ENCODE measurements at regions not wholly inside any gene's neighbourhood (a gene's known extent, or its start where the extent isn't known, plus 50 kb on each side); places are given as distances from the start of the nearest gene placed in this dataset.

DNA sequence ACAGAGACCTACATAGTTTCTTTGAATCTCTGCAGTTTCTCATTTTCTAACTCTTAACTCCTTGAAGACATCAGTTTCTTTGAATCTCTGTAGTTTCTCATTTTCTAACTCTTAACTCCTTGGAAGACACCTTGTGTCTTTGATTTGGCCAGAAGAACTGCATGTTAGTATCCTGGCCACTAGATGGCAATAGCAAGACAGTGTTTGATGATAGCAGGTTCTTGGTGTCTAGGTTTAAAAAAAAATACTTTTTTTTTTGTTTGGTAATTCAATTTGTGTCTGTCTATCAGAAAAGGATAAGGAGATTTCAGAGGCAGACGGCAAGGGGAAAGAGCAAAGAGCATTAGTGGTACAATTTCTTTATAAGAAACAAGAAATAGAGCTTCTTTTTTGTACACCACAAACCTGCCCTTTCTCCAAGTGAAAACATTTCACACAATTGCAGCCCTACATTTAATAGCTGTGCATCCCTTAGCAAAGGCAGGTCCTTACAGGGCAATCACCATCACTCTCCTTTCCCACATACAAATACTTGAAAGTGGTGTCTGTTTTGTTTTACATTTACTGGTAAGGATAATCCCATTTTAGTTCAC is 1324.9 kb upstream of the CDH8 start:
- TF ChIP-seq, protein P1, sequence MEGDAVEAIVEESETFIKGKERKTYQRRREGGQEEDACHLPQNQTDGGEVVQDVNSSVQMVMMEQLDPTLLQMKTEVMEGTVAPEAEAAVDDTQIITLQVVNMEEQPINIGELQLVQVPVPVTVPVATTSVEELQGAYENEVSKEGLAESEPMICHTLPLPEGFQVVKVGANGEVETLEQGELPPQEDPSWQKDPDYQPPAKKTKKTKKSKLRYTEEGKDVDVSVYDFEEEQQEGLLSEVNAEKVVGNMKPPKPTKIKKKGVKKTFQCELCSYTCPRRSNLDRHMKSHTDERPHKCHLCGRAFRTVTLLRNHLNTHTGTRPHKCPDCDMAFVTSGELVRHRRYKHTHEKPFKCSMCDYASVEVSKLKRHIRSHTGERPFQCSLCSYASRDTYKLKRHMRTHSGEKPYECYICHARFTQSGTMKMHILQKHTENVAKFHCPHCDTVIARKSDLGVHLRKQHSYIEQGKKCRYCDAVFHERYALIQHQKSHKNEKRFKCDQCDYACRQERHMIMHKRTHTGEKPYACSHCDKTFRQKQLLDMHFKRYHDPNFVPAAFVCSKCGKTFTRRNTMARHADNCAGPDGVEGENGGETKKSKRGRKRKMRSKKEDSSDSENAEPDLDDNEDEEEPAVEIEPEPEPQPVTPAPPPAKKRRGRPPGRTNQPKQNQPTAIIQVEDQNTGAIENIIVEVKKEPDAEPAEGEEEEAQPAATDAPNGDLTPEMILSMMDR (IDR thresholded peaks at IDR 0.05; ENCODE audit: insufficient read depth, low read depth, low read length): peak; percentile 84
- no peak overlapping the region for H3K4me3 ChIP-seq (ENCODE audit: low read depth, low read length)
- DNase-seq (ENCODE audit: low read depth): peak; percentile 64

- DNase-seq (ENCODE audit: low read depth): no peak
- TF ChIP-seq, protein P1 (IDR thresholded peaks at IDR 0.05; ENCODE audit: insufficient read depth, low read depth, low read length): no peak
- H3K4me3 ChIP-seq (ENCODE audit: low read depth, low read length): no peak overlapping the region
These were observed 1313.7 kb upstream of the CDH8 start for GRCh38 chr16:63349961-63350360.

GRCh38 chr16:63346000-63346399 is 1309.8 kb upstream of the CDH8 start:
- TF ChIP-seq, protein P1 (IDR thresholded peaks at IDR 0.05; ENCODE audit: insufficient read depth, low read depth, low read length): no peak
- DNase-seq (ENCODE audit: low read depth): no peak
- H3K4me3 ChIP-seq (ENCODE audit: low read depth, low read length): no peak overlapping the region

DNA sequence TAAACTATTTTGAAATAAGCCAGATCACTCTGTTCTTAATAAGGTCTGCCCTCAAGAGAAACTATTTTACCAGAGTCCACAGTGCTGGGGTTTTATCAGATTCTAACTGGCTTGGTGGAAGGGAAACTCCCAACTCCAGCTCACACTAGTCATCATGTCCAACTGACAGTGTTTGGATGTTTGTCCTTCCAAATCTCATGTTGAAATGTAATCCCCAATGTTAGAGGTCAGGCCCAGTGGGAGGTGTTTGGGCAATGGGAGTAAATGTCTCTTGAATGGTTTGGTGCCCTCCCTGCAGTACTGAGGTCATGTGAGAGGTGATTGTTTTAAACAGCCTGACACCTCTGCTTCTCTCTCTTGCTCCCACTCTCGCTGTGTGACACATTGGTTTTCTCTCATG is 1301.0 kb upstream of the CDH8 start:
- TF ChIP-seq, protein P1 (IDR thresholded peaks at IDR 0.05; ENCODE audit: insufficient read depth, low read depth, low read length): no peak
- no peak for DNase-seq (ENCODE audit: low read depth)
- H3K4me3 ChIP-seq (ENCODE audit: low read depth, low read length): no peak overlapping the region

DNA sequence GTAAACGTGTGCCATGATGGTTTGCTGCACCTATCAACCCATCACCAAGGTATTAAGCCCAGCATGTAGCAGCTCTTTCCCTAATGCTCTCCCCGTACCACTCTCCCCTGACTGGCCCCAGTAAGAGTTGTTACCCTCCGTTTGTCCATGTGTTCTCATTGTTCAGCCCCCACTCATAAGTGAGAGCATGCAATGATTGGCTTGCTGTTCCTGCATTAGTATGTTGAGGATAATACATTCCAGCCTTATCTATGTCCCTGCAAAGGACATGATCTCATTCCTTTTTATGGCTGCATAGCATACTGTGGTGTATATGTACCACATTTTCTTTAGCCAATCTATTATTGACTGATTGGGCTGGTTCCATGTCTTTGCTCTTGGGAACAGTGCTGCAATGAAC is 1294.9 kb upstream of the CDH8 start:
- DNase-seq (ENCODE audit: low read depth): no peak
- no peak overlapping the region for H3K4me3 ChIP-seq (ENCODE audit: low read depth, low read length)
- TF ChIP-seq, protein P1 (IDR thresholded peaks at IDR 0.05; ENCODE audit: insufficient read depth, low read depth, low read length): no peak

DNA sequence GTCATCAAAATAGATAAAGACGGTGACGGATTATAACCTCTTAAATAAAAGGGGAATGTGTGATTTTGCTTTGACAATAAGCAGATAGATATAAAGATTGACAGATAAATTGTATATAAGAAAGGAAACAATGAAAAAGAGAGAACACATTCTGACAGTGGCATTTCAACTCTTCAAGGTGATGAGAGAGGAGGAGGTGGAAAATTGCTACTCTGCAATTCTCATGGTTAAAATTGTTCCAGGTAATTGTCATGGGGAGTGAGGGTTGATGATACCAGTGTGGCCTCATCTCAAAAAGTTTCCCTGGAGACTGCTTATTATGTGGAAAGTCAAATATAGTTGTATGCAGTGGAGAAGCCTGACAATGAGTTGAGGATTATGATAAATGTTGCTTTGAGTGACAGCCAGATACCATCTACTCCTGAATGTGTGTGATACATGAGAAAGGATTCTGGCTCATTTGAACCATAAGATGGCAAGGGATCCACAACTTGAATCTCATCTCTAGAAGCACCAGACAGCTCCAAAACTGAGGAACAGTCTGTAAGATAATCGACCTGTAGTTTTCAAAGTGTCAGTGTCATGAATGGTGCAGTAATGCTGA is 1290.6 kb upstream of the CDH8 start:
- TF ChIP-seq, protein P1 (IDR thresholded peaks at IDR 0.05; ENCODE audit: insufficient read depth, low read depth, low read length): no peak
- DNase-seq (ENCODE audit: low read depth): no peak
- H3K4me3 ChIP-seq (ENCODE audit: low read depth, low read length): no peak overlapping the region

Measured in fibroblast of villous mesenchyme (primary cell).